NB4 (cell line): ENCODE measurements at regions not wholly inside any gene's neighbourhood (a gene's known extent, or its start where the extent isn't known, plus 50 kb on each side); places are given as distances from the start of the nearest gene placed in this dataset.

ENCODE experiments used
- CTCF ChIP-seq: IDR thresholded peaks from one replicate; pipeline ENCODE4 v1.5.1; 2012; ENCODE audit warnings: low read depth, low read length
- MYC ChIP-seq: IDR thresholded peaks from 2 replicates; pipeline ENCODE4 v1.6.1; 2011; ENCODE audit warnings: low read depth, low read length
- TF ChIP-seq, protein P1 (sequence below): IDR thresholded peaks from 2 replicates; pipeline ENCODE4 v1.6.1; 2011; ENCODE audit warnings: low read depth, low read length

GRCh38 chr5:2531318-2531717 is 220.2 kb downstream of the IRX2 start:
- TF ChIP-seq CTCF (no peak), MYC (no peak)
- TF ChIP-seq, protein P1, sequence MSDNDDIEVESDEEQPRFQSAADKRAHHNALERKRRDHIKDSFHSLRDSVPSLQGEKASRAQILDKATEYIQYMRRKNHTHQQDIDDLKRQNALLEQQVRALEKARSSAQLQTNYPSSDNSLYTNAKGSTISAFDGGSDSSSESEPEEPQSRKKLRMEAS: no peak
